ENCODE measurements at regions not wholly inside any gene's neighbourhood (a gene's known extent, or its start where the extent isn't known, plus 50 kb on each side); places are given as distances from the start of the nearest gene placed in this dataset.

GRCh38 chr15:47496343-47497185 is 220.7 kb upstream of the SEMA6D start (continued):
- TF ChIP-seq SP1 (IDR thresholded peaks at IDR 0.05; ENCODE audit: low read depth, low read length) = no peak
- TF ChIP-seq BACH1 (IDR thresholded peaks at IDR 0.05; ENCODE audit: borderline replicate concordance) = no peak
- TF ChIP-seq CEBPB (IDR thresholded peaks at IDR 0.05; ENCODE audit: borderline replicate concordance in 1 of 2, low read depth in 2 of 2, low read length in 2 of 2) = no peak

GRCh38 chr15:47500842-47501241 is 216.5 kb upstream of the SEMA6D start:
- DNase-seq (ENCODE audit: low read depth, low spot score) (no peak), FAIRE-seq (no peak), ATAC-seq (no peak)
- Histone ChIP-seq H3K4me2 (ENCODE audit: control insufficient read depth, insufficient read depth) (no peak overlapping the region), H3K9me3 (replicated peaks; ENCODE audit: control insufficient read depth, insufficient read depth, low read length) (no peaks in the 10 kb centered on the region), H3K27ac (ENCODE audit: control insufficient read depth, insufficient read depth) (no peak overlapping the region), H2AFZ (ENCODE audit: control insufficient read depth, low read depth, low read length) (no peak overlapping the region), H3K4me3 (no peak overlapping the region), H3K36me3 (ENCODE audit: control insufficient read depth in 2 of 2, insufficient read depth in 2 of 2, low read length in 1 of 2) (no peaks in the 10 kb centered on the region), H3K79me2 (ENCODE audit: control insufficient read depth, insufficient read depth, low read length) (no peaks in the 10 kb centered on the region), H3K4me1 (ENCODE audit: control insufficient read depth, insufficient read depth, low read length) (no peaks in the 10 kb centered on the region), H3K27me3 (replicated peaks in 1 of 2; ENCODE audit: control insufficient read depth in 2 of 2, insufficient read depth in 2 of 2, low read length in 1 of 2) (no peaks in the 10 kb centered on the region), H3K9ac (ENCODE audit: control insufficient read depth, insufficient read depth, low read length) (no peak overlapping the region), H4K20me1 (ENCODE audit: control insufficient read depth, insufficient read depth) (no peaks in the 10 kb centered on the region)
- in situ Hi-C loops (cut with MboI) (loop anchor here (10.0 kb wide), 1 partner anchor 64 kb away; no protein-coding TSS in a partner anchor), intact Hi-C loops (cut with micrococcal nuclease; ENCODE audit: unreplicated experiment) (no loop called here)
- 0% methylated on average over 2 of the region's 2 CpGs for WGBS (ENCODE audit: insufficient coverage, insufficient replicate concordance, low lambda C conversion rate, missing lambda C conversion rate)
- ChIA-PET POLR2A (no interaction called here), SMC1A (ENCODE audit: uncharacterized antibody, unreplicated experiment) (no interaction called here), RAD21 (ENCODE audit: unreplicated experiment) (no interaction called here), CTCF (no interaction called here)
- no TSS peak for BruUV-seq (replicated peaks)
- TF ChIP-seq RAD21 (IDR thresholded peaks at IDR 0.05; ENCODE audit: insufficient read depth, low read depth, low read length) (0 out of 2 replicates have a peak, but pooled peaks have one; percentile 3), SRF (IDR thresholded peaks at IDR 0.05; ENCODE audit: low read depth in 2 of 2, low read length in 2 of 2) (no peak)

- DNase-seq (ENCODE audit: low read depth, low spot score) (no peak), FAIRE-seq (no peak), ATAC-seq (no peak)
- Histone ChIP-seq H4K20me1 (ENCODE audit: control insufficient read depth, insufficient read depth) (no peaks in the 10 kb centered on the region), H2AFZ (ENCODE audit: control insufficient read depth, low read depth, low read length) (no peak overlapping the region), H3K4me3 (no peak overlapping the region), H3K4me1 (ENCODE audit: control insufficient read depth, insufficient read depth, low read length) (no peaks in the 10 kb centered on the region), H3K9me3 (replicated peaks; ENCODE audit: control insufficient read depth, insufficient read depth, low read length) (no peaks in the 10 kb centered on the region), H3K9ac (ENCODE audit: control insufficient read depth, insufficient read depth, low read length) (no peak overlapping the region), H3K79me2 (ENCODE audit: control insufficient read depth, insufficient read depth, low read length) (no peaks in the 10 kb centered on the region), H3K27me3 (replicated peaks in 1 of 2; ENCODE audit: control insufficient read depth in 2 of 2, insufficient read depth in 2 of 2, low read length in 1 of 2) (no peaks in the 10 kb centered on the region), H3K4me2 (ENCODE audit: control insufficient read depth, insufficient read depth) (no peak overlapping the region), H3K27ac (ENCODE audit: control insufficient read depth, insufficient read depth) (no peak overlapping the region), H3K36me3 (ENCODE audit: control insufficient read depth in 2 of 2, insufficient read depth in 2 of 2, low read length in 1 of 2) (no peaks in the 10 kb centered on the region)
- RAD21 ChIA-PET (ENCODE audit: unreplicated experiment) = no interaction called here
- CTCF ChIA-PET = no interaction called here
- WGBS (ENCODE audit: insufficient coverage, insufficient replicate concordance, low lambda C conversion rate, missing lambda C conversion rate) = 39% methylated on average over 6 of the region's 6 CpGs
- intact Hi-C loops (cut with micrococcal nuclease; ENCODE audit: unreplicated experiment) (no loop called here), in situ Hi-C loops (cut with MboI) (loop anchor here (10.0 kb wide), 1 partner anchor 63 kb away; no protein-coding TSS in a partner anchor)
- SMC1A ChIA-PET (ENCODE audit: uncharacterized antibody, unreplicated experiment) = no interaction called here
- no TSS peak for BruUV-seq (replicated peaks)
- POLR2A ChIA-PET = no interaction called here
- TF ChIP-seq RCOR1 (conservative IDR thresholded peaks at IDR 0.05; ENCODE audit: low read depth, low read length) (no peak), NR2C2 (IDR thresholded peaks at IDR 0.05; ENCODE audit: borderline replicate concordance, control insufficient read depth, insufficient read length, low read depth) (no peak), CHD4 (IDR thresholded peaks at IDR 0.05) (no peak), PKNOX1 (IDR thresholded peaks at IDR 0.05) (no peak), CEBPZ (IDR thresholded peaks at IDR 0.05; ENCODE audit: low read depth, low read length) (no peak)
Measured at GRCh38 chr15:47502041-47502440, 215.3 kb upstream of the SEMA6D start.

Data from GM12878 (cell line).